Astrocyte (in vitro differentiated cells and primary cell): ENCODE measurements at regions not wholly inside any gene's neighbourhood (a gene's known extent, or its start where the extent isn't known, plus 50 kb on each side); places are given as distances from the start of the nearest gene placed in this dataset.

ENCODE experiments used
- EZH2 ChIP-seq: IDR thresholded peaks from 2 replicates; pipeline ENCODE4 v1.6.1; 2012; ENCODE audit warnings: mild to moderate bottlenecking, low read length, inconsistent platforms; ENCODE audit not compliant: insufficient read depth
- TF ChIP-seq, protein P1 (sequence below): IDR thresholded peaks from 2 replicates; pipeline ENCODE4 v1.5.1; 2011; ENCODE audit warnings: low read depth, mild to moderate bottlenecking, inconsistent platforms, low read length, moderate library complexity; ENCODE audit not compliant: insufficient read depth

DNA sequence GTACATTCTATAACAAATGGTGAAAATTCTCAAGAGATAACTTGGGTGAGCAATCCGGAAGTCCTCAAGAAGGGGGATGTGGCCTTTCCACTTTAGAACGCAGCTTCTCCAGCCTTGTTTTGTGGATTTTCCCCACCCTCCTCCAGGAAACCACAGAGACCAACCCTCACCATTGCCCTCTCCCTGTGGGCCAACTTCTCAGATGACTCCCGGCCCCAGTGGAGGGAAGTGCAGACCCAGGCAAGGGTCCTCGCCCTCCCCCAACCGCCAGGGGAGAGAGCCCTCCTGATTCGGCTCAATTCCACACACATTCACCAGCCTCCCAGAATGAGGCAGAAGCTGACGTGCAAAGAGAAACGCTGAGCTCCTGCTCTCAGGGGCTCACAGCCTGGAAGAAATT lies 277.2 kb downstream of the EIPR1 start:
- TF ChIP-seq, protein P1, sequence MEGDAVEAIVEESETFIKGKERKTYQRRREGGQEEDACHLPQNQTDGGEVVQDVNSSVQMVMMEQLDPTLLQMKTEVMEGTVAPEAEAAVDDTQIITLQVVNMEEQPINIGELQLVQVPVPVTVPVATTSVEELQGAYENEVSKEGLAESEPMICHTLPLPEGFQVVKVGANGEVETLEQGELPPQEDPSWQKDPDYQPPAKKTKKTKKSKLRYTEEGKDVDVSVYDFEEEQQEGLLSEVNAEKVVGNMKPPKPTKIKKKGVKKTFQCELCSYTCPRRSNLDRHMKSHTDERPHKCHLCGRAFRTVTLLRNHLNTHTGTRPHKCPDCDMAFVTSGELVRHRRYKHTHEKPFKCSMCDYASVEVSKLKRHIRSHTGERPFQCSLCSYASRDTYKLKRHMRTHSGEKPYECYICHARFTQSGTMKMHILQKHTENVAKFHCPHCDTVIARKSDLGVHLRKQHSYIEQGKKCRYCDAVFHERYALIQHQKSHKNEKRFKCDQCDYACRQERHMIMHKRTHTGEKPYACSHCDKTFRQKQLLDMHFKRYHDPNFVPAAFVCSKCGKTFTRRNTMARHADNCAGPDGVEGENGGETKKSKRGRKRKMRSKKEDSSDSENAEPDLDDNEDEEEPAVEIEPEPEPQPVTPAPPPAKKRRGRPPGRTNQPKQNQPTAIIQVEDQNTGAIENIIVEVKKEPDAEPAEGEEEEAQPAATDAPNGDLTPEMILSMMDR, result no peak
- no peak for TF ChIP-seq EZH2
